ENCODE measurements at regions not wholly inside any gene's neighbourhood (a gene's known extent, or its start where the extent isn't known, plus 50 kb on each side); places are given as distances from the start of the nearest gene placed in this dataset.
A peak's percentile ranks its signal among the peaks of the same experiment; 100 is the strongest.

- 65 to 72% methylated on average over 2 of the region's 2 CpGs for WGBS, 2 experiments (ENCODE audit: low coverage in 1 of 2, low lambda C conversion rate in 2 of 2, missing lambda C conversion rate in 2 of 2)
- in situ Hi-C loops (cut with MboI) = no loop called here
- no peaks in the 10 kb centered on the region for H3K4me1 ChIP-seq (ENCODE audit: insufficient read depth)
Observed at GRCh38 chr5:37926732-37927131, 86.9 kb upstream of the GDNF start.

GRCh38 chr5:37921452-37921851 lies 81.6 kb upstream of the GDNF start:
- Histone ChIP-seq H3K36me3 (ENCODE audit: low read depth) (no peaks in the 10 kb centered on the region), H2AFZ (no peak overlapping the region), H3K27me3 (replicated peaks; ENCODE audit: insufficient read depth) (peaks cover 37% of the 10 kb centered on the region)

More at GRCh38 chr5:37926732-37927131, 86.9 kb upstream of the GDNF start:
- no peak overlapping the region for H3K4me2 ChIP-seq (ENCODE audit: unreplicated experiment)
- no peak overlapping the region for H3K9ac ChIP-seq
- no peak overlapping the region for H3K27ac ChIP-seq
- no peaks in the 10 kb centered on the region for H4K20me1 ChIP-seq (ENCODE audit: insufficient read depth)
- no peak overlapping the region for H3K4me3 ChIP-seq
- TF ChIP-seq EZH2 (IDR thresholded peaks at IDR 0.05; ENCODE audit: insufficient read depth, poor library complexity, severe bottlenecking) = no peak
- TF ChIP-seq EZH2phosphoT487 (IDR thresholded peaks at IDR 0.05; ENCODE audit: insufficient read depth, low read depth) = no peak
- H3K79me2 ChIP-seq (ENCODE audit: insufficient read depth) = no peaks in the 10 kb centered on the region
- H3K9me3 ChIP-seq (ENCODE audit: low read depth) = no peaks in the 10 kb centered on the region
- no peaks in the 10 kb centered on the region for H3K9me2 ChIP-seq (ENCODE audit: insufficient read depth)
- H3F3A ChIP-seq (ENCODE audit: insufficient read depth) = no peaks in the 10 kb centered on the region
- no peaks in the 10 kb centered on the region for H3K36me3 ChIP-seq (ENCODE audit: low read depth)
- peaks cover 4% of the 10 kb centered on the region; the same call in 1 of the 2 replicates for H3K27me3 ChIP-seq (replicated peaks; ENCODE audit: insufficient read depth)
- DNase-seq = peak; percentile 17
- no peak overlapping the region for H2AFZ ChIP-seq

GRCh38 chr5:37918424-37918823 lies 78.6 kb upstream of the GDNF start:
- H3K9ac ChIP-seq = no peak overlapping the region
- no peak for DNase-seq
- TF ChIP-seq EZH2 (IDR thresholded peaks at IDR 0.05; ENCODE audit: insufficient read depth, poor library complexity, severe bottlenecking) (no peak), EZH2phosphoT487 (IDR thresholded peaks at IDR 0.05; ENCODE audit: insufficient read depth, low read depth) (no peak)
- no peaks in the 10 kb centered on the region for H3K9me2 ChIP-seq (ENCODE audit: insufficient read depth)
- H3K4me1 ChIP-seq (ENCODE audit: insufficient read depth) = no peaks in the 10 kb centered on the region
- H3F3A ChIP-seq (ENCODE audit: insufficient read depth) = no peaks in the 10 kb centered on the region
- H3K27me3 ChIP-seq (replicated peaks; ENCODE audit: insufficient read depth) = peaks cover 64% of the 10 kb centered on the region
- no peak overlapping the region for H3K27ac ChIP-seq
- 31 to 39% methylated on average over 1 of the region's 1 CpG for WGBS, 2 experiments (ENCODE audit: low coverage in 1 of 2, low lambda C conversion rate in 2 of 2, missing lambda C conversion rate in 2 of 2)
- H4K20me1 ChIP-seq (ENCODE audit: insufficient read depth) = no peaks in the 10 kb centered on the region
- H3K9me3 ChIP-seq (ENCODE audit: low read depth) = no peaks in the 10 kb centered on the region
- H3K36me3 ChIP-seq (ENCODE audit: low read depth) = no peaks in the 10 kb centered on the region
- H2AFZ ChIP-seq = no peak overlapping the region
- in situ Hi-C loops (cut with MboI) = no loop called here
- no peaks in the 10 kb centered on the region for H3K79me2 ChIP-seq (ENCODE audit: insufficient read depth)
- no peak overlapping the region for H3K4me2 ChIP-seq (ENCODE audit: unreplicated experiment)
- no peak overlapping the region for H3K4me3 ChIP-seq

More at GRCh38 chr5:37921452-37921851, 81.6 kb upstream of the GDNF start:
- Histone ChIP-seq H3K79me2 (ENCODE audit: insufficient read depth) (no peaks in the 10 kb centered on the region), H3K9me2 (ENCODE audit: insufficient read depth) (no peaks in the 10 kb centered on the region), H3K9ac (no peak overlapping the region), H3K4me2 (ENCODE audit: unreplicated experiment) (no peak overlapping the region), H3F3A (ENCODE audit: insufficient read depth) (no peaks in the 10 kb centered on the region), H3K9me3 (ENCODE audit: low read depth) (no peaks in the 10 kb centered on the region), H4K20me1 (ENCODE audit: insufficient read depth) (no peaks in the 10 kb centered on the region), H3K4me1 (ENCODE audit: insufficient read depth) (no peaks in the 10 kb centered on the region), H3K27ac (no peak overlapping the region), H3K4me3 (no peak overlapping the region)
- in situ Hi-C loops (cut with MboI) = no loop called here
- 55 to 89% methylated on average over 1 of the region's 1 CpG for WGBS, 2 experiments (ENCODE audit: low coverage in 1 of 2, low lambda C conversion rate in 2 of 2, missing lambda C conversion rate in 2 of 2)
- DNase-seq = no peak
- TF ChIP-seq EZH2phosphoT487 (IDR thresholded peaks at IDR 0.05; ENCODE audit: insufficient read depth, low read depth) (no peak), EZH2 (IDR thresholded peaks at IDR 0.05; ENCODE audit: insufficient read depth, poor library complexity, severe bottlenecking) (no peak)

- Histone ChIP-seq H3K79me2 (ENCODE audit: insufficient read depth) (no peaks in the 10 kb centered on the region), H4K20me1 (ENCODE audit: insufficient read depth) (no peaks in the 10 kb centered on the region), H3F3A (ENCODE audit: insufficient read depth) (no peaks in the 10 kb centered on the region), H2AFZ (no peak overlapping the region), H3K4me2 (ENCODE audit: unreplicated experiment) (no peak overlapping the region), H3K9me2 (ENCODE audit: insufficient read depth) (no peaks in the 10 kb centered on the region), H3K9ac (no peak overlapping the region), H3K4me1 (ENCODE audit: insufficient read depth) (no peaks in the 10 kb centered on the region), H3K27me3 (replicated peaks; ENCODE audit: insufficient read depth) (peaks cover 69% of the 10 kb centered on the region), H3K4me3 (no peak overlapping the region), H3K36me3 (ENCODE audit: low read depth) (no peaks in the 10 kb centered on the region), H3K9me3 (ENCODE audit: low read depth) (no peaks in the 10 kb centered on the region), H3K27ac (no peak overlapping the region)
- TF ChIP-seq EZH2 (IDR thresholded peaks at IDR 0.05; ENCODE audit: insufficient read depth, poor library complexity, severe bottlenecking) (no peak), EZH2phosphoT487 (IDR thresholded peaks at IDR 0.05; ENCODE audit: insufficient read depth, low read depth) (no peak)
- WGBS, 2 experiments (ENCODE audit: low coverage in 1 of 2, low lambda C conversion rate in 2 of 2, missing lambda C conversion rate in 2 of 2) = 15 to 20% methylated on average over 5 of the region's 5 CpGs
- no peak for DNase-seq
- in situ Hi-C loops (cut with MboI) = no loop called here
Observed at GRCh38 chr5:37916525-37916924, 76.7 kb upstream of the GDNF start.

Measured in GM23248 (cell line).